ENCODE measurements at regions not wholly inside any gene's neighbourhood (a gene's known extent, or its start where the extent isn't known, plus 50 kb on each side); places are given as distances from the start of the nearest gene placed in this dataset.

GRCh38 chr2:2856723-2857415, 520.7 kb downstream of the EIPR1 start:
- 80% methylated on average over 3 of the region's 3 CpGs for WGBS
- H3K27me3 ChIP-seq (replicated peaks; ENCODE audit: insufficient read depth) = no peaks in the 10 kb centered on the region
- H3K9me3 ChIP-seq = no peaks in the 10 kb centered on the region
- no peak overlapping the region for H3K27ac ChIP-seq
- no peak overlapping the region for H3K4me3 ChIP-seq
- TF ChIP-seq POLR2A (IDR thresholded peaks at IDR 0.05) (no peak), POLR2AphosphoS5 (IDR thresholded peaks at IDR 0.05) (no peak), CTCF (IDR thresholded peaks at IDR 0.05) (no peak)
- no peaks in the 10 kb centered on the region for H3K4me1 ChIP-seq (replicated peaks)
- DNase-seq (ENCODE audit: low spot score) = no peak
- no peaks in the 10 kb centered on the region for H3K36me3 ChIP-seq
- intact Hi-C loops (cut with DNase I) = no loop called here

GRCh38 chr2:2855297-2855696, 522.3 kb downstream of the EIPR1 start:
- no peak overlapping the region for H3K4me3 ChIP-seq
- no peaks in the 10 kb centered on the region for H3K4me1 ChIP-seq (replicated peaks)
- intact Hi-C loops (cut with DNase I) = no loop called here
- 95% methylated on average over 5 of the region's 5 CpGs for WGBS
- no peaks in the 10 kb centered on the region for H3K27me3 ChIP-seq (replicated peaks; ENCODE audit: insufficient read depth)
- H3K27ac ChIP-seq = no peak overlapping the region
- TF ChIP-seq POLR2AphosphoS5 (IDR thresholded peaks at IDR 0.05) (no peak), CTCF (IDR thresholded peaks at IDR 0.05) (no peak), POLR2A (IDR thresholded peaks at IDR 0.05) (no peak)
- DNase-seq (ENCODE audit: low spot score) = no peak
- H3K9me3 ChIP-seq = no peaks in the 10 kb centered on the region
- H3K36me3 ChIP-seq = no peaks in the 10 kb centered on the region

GRCh38 chr2:2853346-2853745, 522.3 kb upstream of the MYT1L start:
- H3K9me3 ChIP-seq = no peaks in the 10 kb centered on the region
- H3K4me3 ChIP-seq = no peak overlapping the region
- TF ChIP-seq POLR2A (IDR thresholded peaks at IDR 0.05) (no peak), POLR2AphosphoS5 (IDR thresholded peaks at IDR 0.05) (no peak), CTCF (IDR thresholded peaks at IDR 0.05) (no peak)
- no peaks in the 10 kb centered on the region for H3K27me3 ChIP-seq (replicated peaks; ENCODE audit: insufficient read depth)
- no peaks in the 10 kb centered on the region for H3K36me3 ChIP-seq
- WGBS = 67% methylated on average over 2 of the region's 2 CpGs
- H3K27ac ChIP-seq = no peak overlapping the region
- DNase-seq (ENCODE audit: low spot score) = no peak
- H3K4me1 ChIP-seq (replicated peaks) = no peaks in the 10 kb centered on the region
- intact Hi-C loops (cut with DNase I) = no loop called here

- Histone ChIP-seq H3K4me1 (replicated peaks) (no peaks in the 10 kb centered on the region), H3K36me3 (no peaks in the 10 kb centered on the region), H3K9me3 (no peaks in the 10 kb centered on the region), H3K27ac (no peak overlapping the region), H3K4me3 (no peak overlapping the region), H3K27me3 (replicated peaks; ENCODE audit: insufficient read depth) (no peaks in the 10 kb centered on the region)
- TF ChIP-seq POLR2A (IDR thresholded peaks at IDR 0.05) = no peak
- TF ChIP-seq POLR2AphosphoS5 (IDR thresholded peaks at IDR 0.05) = no peak
- TF ChIP-seq CTCF (IDR thresholded peaks at IDR 0.05) = no peak
- no peak for DNase-seq (ENCODE audit: low spot score)
- WGBS = 57% methylated on average over 24 of the region's 24 CpGs
- intact Hi-C loops (cut with DNase I) = no loop called here
These were observed 521.0 kb upstream of the MYT1L start for GRCh38 chr2:2851806-2852777.
